CD4-positive, alpha-beta T cell treated with Interleukin-6 at 100 ng/mL for 8 hours (primary cell): ENCODE measurements at regions not wholly inside any gene's neighbourhood (a gene's known extent, or its start where the extent isn't known, plus 50 kb on each side); places are given as distances from the start of the nearest gene placed in this dataset.

Experiments
- DNase-seq: peaks from one replicate; pipeline ENCODE4 v3.0.0-alpha.2; 2020; ENCODE audit warnings: mixed read lengths, low spot score

- DNase-seq: no peak
Observed at GRCh38 chr20:51335329-51335841, 207.1 kb downstream of the NFATC2 start.

- no peak for DNase-seq
Observed at GRCh38 chr20:51334609-51335008, 207.9 kb downstream of the NFATC2 start.

- no peak for DNase-seq
Observed at GRCh38 chr20:51333971-51334370, 208.5 kb downstream of the NFATC2 start.

- DNase-seq: no peak
Observed at GRCh38 chr20:51333446-51333845, 209.1 kb downstream of the NFATC2 start.

- no peak for DNase-seq
Observed at GRCh38 chr20:51331481-51331880, 211.0 kb downstream of the NFATC2 start.

- DNase-seq: no peak
Observed at GRCh38 chr20:51329845-51330244, 212.7 kb downstream of the NFATC2 start.

GRCh38 chr20:51327251-51327841 is 215.2 kb downstream of the NFATC2 start:
- DNase-seq: no peak

- DNase-seq: peak; percentile 25
Observed at GRCh38 chr20:51326201-51326819, 216.2 kb downstream of the NFATC2 start.

GRCh38 chr20:51322164-51322707 is 220.3 kb downstream of the NFATC2 start:
- DNase-seq: no peak

GRCh38 chr20:51321343-51322163 is 221.0 kb downstream of the NFATC2 start:
- DNase-seq: no peak

- DNase-seq: no peak
Observed at GRCh38 chr20:51319522-51319921, 223.0 kb downstream of the NFATC2 start.

- DNase-seq: peak; percentile 17
Observed at GRCh38 chr20:51318058-51318949, 224.2 kb downstream of the NFATC2 start.

- no peak for DNase-seq
Observed at GRCh38 chr20:51315390-51315789, 227.1 kb downstream of the NFATC2 start.

- DNase-seq: no peak
Observed at GRCh38 chr20:51313358-51313827, 229.1 kb downstream of the NFATC2 start.

- no peak for DNase-seq
Observed at GRCh38 chr20:51312480-51312783, 230.1 kb downstream of the NFATC2 start.

- no peak for DNase-seq
Observed at GRCh38 chr20:51311636-51312479, 230.7 kb downstream of the NFATC2 start.

GRCh38 chr20:51310216-51310615 is 232.3 kb downstream of the NFATC2 start:
- no peak for DNase-seq

GRCh38 chr20:51309128-51309527 is 233.4 kb downstream of the NFATC2 start:
- DNase-seq: no peak

GRCh38 chr20:51306521-51307358 is 235.8 kb downstream of the NFATC2 start:
- peak; percentile 62 for DNase-seq

GRCh38 chr20:51306081-51306480 is 236.4 kb downstream of the NFATC2 start:
- no peak for DNase-seq
